ENCODE measurements at regions not wholly inside any gene's neighbourhood (a gene's known extent, or its start where the extent isn't known, plus 50 kb on each side); places are given as distances from the start of the nearest gene placed in this dataset.

DNA sequence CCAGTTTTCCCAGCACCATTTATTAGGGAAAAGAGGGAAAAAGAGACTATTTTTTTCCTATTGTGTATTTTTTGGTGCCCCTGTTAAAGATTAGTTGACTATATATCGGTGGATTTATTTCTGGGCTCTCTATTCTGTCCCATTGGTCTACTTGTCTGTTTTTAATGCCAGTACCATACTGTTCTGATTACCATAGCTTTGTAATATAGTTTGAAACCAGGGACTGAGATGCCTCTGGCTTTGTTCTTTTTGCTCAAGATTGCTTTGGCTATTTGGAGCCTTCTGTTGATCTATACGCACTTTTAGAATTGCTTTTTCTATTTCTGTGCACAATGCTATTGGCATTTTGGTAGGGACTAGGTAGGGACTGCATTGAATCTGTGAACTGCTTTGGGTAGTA is 151.7 kb downstream of the ADCYAP1 start:
- Histone ChIP-seq H3K4me1 (ENCODE audit: control insufficient read depth in 2 of 2, insufficient read depth in 1 of 2, low read depth in 1 of 2, low read length in 2 of 2) (no peaks in the 10 kb centered on the region), H3K23ac (ENCODE audit: low read depth, low read length, poor library complexity) (no peak overlapping the region), H3K9me3 (replicated peaks in 1 of 2; ENCODE audit: control insufficient read depth in 2 of 2, insufficient read depth in 1 of 2, low read depth in 1 of 2, low read length in 2 of 2) (peaks cover 0 to 1% of the 10 kb centered on the region in 2 donors), H3K4me3 (ENCODE audit: low read length in 2 of 2) (no peak overlapping the region), H3K9ac (ENCODE audit: low read depth, low read length, poor library complexity) (no peak overlapping the region), H3K27me3 (ENCODE audit: control insufficient read depth in 3 of 3, insufficient read depth in 3 of 3, low read depth in 1 of 3, low read length in 3 of 3) (no peaks in the 10 kb centered on the region), H3K4ac (ENCODE audit: low read length) (no peak overlapping the region), H4K91ac (ENCODE audit: low read depth, low read length, poor library complexity) (no peak overlapping the region), H2BK12ac (ENCODE audit: low read length) (no peak overlapping the region), H2BK15ac (ENCODE audit: low read length) (no peak overlapping the region), H4K8ac (ENCODE audit: low read depth, low read length) (no peak overlapping the region), H2BK5ac (ENCODE audit: low read length) (no peak overlapping the region), H2AFZ (ENCODE audit: low read length) (no peak overlapping the region), H2BK120ac (ENCODE audit: low read depth, low read length) (no peak overlapping the region), H3K27ac (replicated peaks; ENCODE audit: low read length) (no peak overlapping the region), H3K4me2 (ENCODE audit: insufficient read depth, low read length, poor library complexity, severe bottlenecking) (no peak overlapping the region), H2AK5ac (ENCODE audit: low read depth, low read length) (no peak overlapping the region), H3K14ac (ENCODE audit: low read length) (no peak overlapping the region), H3K79me1 (ENCODE audit: low read depth, low read length) (no peaks in the 10 kb centered on the region), H3K36me3 (replicated peaks in 1 of 2; ENCODE audit: control insufficient read depth in 2 of 2, insufficient read depth in 2 of 2, low read length in 2 of 2) (no peaks in the 10 kb centered on the region), H3K18ac (ENCODE audit: low read length) (no peak overlapping the region)
- no peak for DNase-seq (ENCODE audit: low spot score)
- no CpG with 5 or more reads among the region's 2 CpGs for WGBS, 2 donors (ENCODE audit: extremely low coverage in 2 of 2, insufficient read length in 2 of 2, insufficient replicate concordance in 1 of 2)

- Histone ChIP-seq H3K9me3 (replicated peaks in 1 of 2; ENCODE audit: control insufficient read depth in 2 of 2, insufficient read depth in 1 of 2, low read depth in 1 of 2, low read length in 2 of 2) (peaks cover 0 to 3% of the 10 kb centered on the region in 2 donors), H3K18ac (ENCODE audit: low read length) (no peak overlapping the region), H3K23ac (ENCODE audit: low read depth, low read length, poor library complexity) (no peak overlapping the region), H3K27me3 (ENCODE audit: control insufficient read depth in 3 of 3, insufficient read depth in 3 of 3, low read depth in 1 of 3, low read length in 3 of 3) (no peaks in the 10 kb centered on the region), H3K4me2 (ENCODE audit: insufficient read depth, low read length, poor library complexity, severe bottlenecking) (no peak overlapping the region), H3K9ac (ENCODE audit: low read depth, low read length, poor library complexity) (no peak overlapping the region), H2AK5ac (ENCODE audit: low read depth, low read length) (no peak overlapping the region), H4K91ac (ENCODE audit: low read depth, low read length, poor library complexity) (no peak overlapping the region), H2BK12ac (ENCODE audit: low read length) (no peak overlapping the region), H2BK15ac (ENCODE audit: low read length) (no peak overlapping the region), H4K8ac (ENCODE audit: low read depth, low read length) (no peak overlapping the region), H2BK5ac (ENCODE audit: low read length) (no peak overlapping the region), H3K4me1 (ENCODE audit: control insufficient read depth in 2 of 2, insufficient read depth in 1 of 2, low read depth in 1 of 2, low read length in 2 of 2) (no peaks in the 10 kb centered on the region), H3K4me3 (ENCODE audit: low read length in 2 of 2) (no peak overlapping the region), H2BK120ac (ENCODE audit: low read depth, low read length) (no peak overlapping the region), H3K79me1 (ENCODE audit: low read depth, low read length) (no peaks in the 10 kb centered on the region), H3K36me3 (replicated peaks in 1 of 2; ENCODE audit: control insufficient read depth in 2 of 2, insufficient read depth in 2 of 2, low read length in 2 of 2) (no peaks in the 10 kb centered on the region), H3K27ac (replicated peaks; ENCODE audit: low read length) (no peak overlapping the region), H3K14ac (ENCODE audit: low read length) (no peak overlapping the region), H3K4ac (ENCODE audit: low read length) (no peak overlapping the region), H2AFZ (ENCODE audit: low read length) (no peak overlapping the region)
- DNase-seq (ENCODE audit: low spot score), result no peak
- no CpG with 5 or more reads among the region's 3 CpGs for WGBS, 2 donors (ENCODE audit: extremely low coverage in 2 of 2, insufficient read length in 2 of 2, insufficient replicate concordance in 1 of 2)
Measured at GRCh38 chr18:1057367-1057766, 152.7 kb downstream of the ADCYAP1 start.

- no CpG with 5 or more reads among the region's 2 CpGs for WGBS, 2 donors (ENCODE audit: extremely low coverage in 2 of 2, insufficient read length in 2 of 2, insufficient replicate concordance in 1 of 2)
- H3K27me3 ChIP-seq (ENCODE audit: control insufficient read depth in 3 of 3, insufficient read depth in 3 of 3, low read depth in 1 of 3, low read length in 3 of 3), result no peaks in the 10 kb centered on the region
- no peak for DNase-seq (ENCODE audit: low spot score)
Measured at GRCh38 chr18:1062588-1062987, 157.9 kb downstream of the ADCYAP1 start.

GRCh38 chr18:1075322-1075721 is 170.7 kb downstream of the ADCYAP1 start:
- Histone ChIP-seq H2BK120ac (ENCODE audit: low read depth, low read length) (no peak overlapping the region), H2AK5ac (ENCODE audit: low read depth, low read length) (no peak overlapping the region), H3K4ac (ENCODE audit: low read length) (no peak overlapping the region), H3K4me2 (ENCODE audit: insufficient read depth, low read length, poor library complexity, severe bottlenecking) (no peak overlapping the region), H3K36me3 (replicated peaks in 1 of 2; ENCODE audit: control insufficient read depth in 2 of 2, insufficient read depth in 2 of 2, low read length in 2 of 2) (no peaks in the 10 kb centered on the region), H2BK5ac (ENCODE audit: low read length) (no peak overlapping the region), H2BK15ac (ENCODE audit: low read length) (no peak overlapping the region), H4K8ac (ENCODE audit: low read depth, low read length) (no peak overlapping the region), H3K4me1 (ENCODE audit: control insufficient read depth in 2 of 2, insufficient read depth in 1 of 2, low read depth in 1 of 2, low read length in 2 of 2) (no peaks in the 10 kb centered on the region), H3K27ac (replicated peaks; ENCODE audit: low read length) (no peak overlapping the region), H3K79me1 (ENCODE audit: low read depth, low read length) (no peaks in the 10 kb centered on the region), H3K23ac (ENCODE audit: low read depth, low read length, poor library complexity) (no peak overlapping the region), H4K91ac (ENCODE audit: low read depth, low read length, poor library complexity) (no peak overlapping the region), H3K4me3 (ENCODE audit: low read length in 2 of 2) (no peak overlapping the region), H3K18ac (ENCODE audit: low read length) (no peak overlapping the region), H3K27me3 (ENCODE audit: control insufficient read depth in 3 of 3, insufficient read depth in 3 of 3, low read depth in 1 of 3, low read length in 3 of 3) (no peaks in the 10 kb centered on the region), H3K9me3 (replicated peaks in 1 of 2; ENCODE audit: control insufficient read depth in 2 of 2, insufficient read depth in 1 of 2, low read depth in 1 of 2, low read length in 2 of 2) (no peaks in the 10 kb centered on the region), H2AFZ (ENCODE audit: low read length) (no peak overlapping the region), H3K14ac (ENCODE audit: low read length) (no peak overlapping the region), H3K9ac (ENCODE audit: low read depth, low read length, poor library complexity) (no peak overlapping the region), H2BK12ac (ENCODE audit: low read length) (no peak overlapping the region)
- DNase-seq (ENCODE audit: low spot score), result no peak
- no CpG with 5 or more reads among the region's 3 CpGs for WGBS, 2 donors (ENCODE audit: extremely low coverage in 2 of 2, insufficient read length in 2 of 2, insufficient replicate concordance in 1 of 2)

More at GRCh38 chr18:1062588-1062987, 157.9 kb downstream of the ADCYAP1 start:
- Histone ChIP-seq H3K9me3 (replicated peaks in 1 of 2; ENCODE audit: control insufficient read depth in 2 of 2, insufficient read depth in 1 of 2, low read depth in 1 of 2, low read length in 2 of 2) (peaks cover 0 to 2% of the 10 kb centered on the region in 2 donors), H2AK5ac (ENCODE audit: low read depth, low read length) (no peak overlapping the region), H4K8ac (ENCODE audit: low read depth, low read length) (no peak overlapping the region), H3K4ac (ENCODE audit: low read length) (no peak overlapping the region), H3K14ac (ENCODE audit: low read length) (no peak overlapping the region), H4K91ac (ENCODE audit: low read depth, low read length, poor library complexity) (no peak overlapping the region), H2BK15ac (ENCODE audit: low read length) (no peak overlapping the region), H3K18ac (ENCODE audit: low read length) (no peak overlapping the region), H3K23ac (ENCODE audit: low read depth, low read length, poor library complexity) (no peak overlapping the region), H2BK5ac (ENCODE audit: low read length) (no peak overlapping the region), H3K4me2 (ENCODE audit: insufficient read depth, low read length, poor library complexity, severe bottlenecking) (no peak overlapping the region), H2BK120ac (ENCODE audit: low read depth, low read length) (no peak overlapping the region), H2BK12ac (ENCODE audit: low read length) (no peak overlapping the region), H3K79me1 (ENCODE audit: low read depth, low read length) (no peaks in the 10 kb centered on the region), H3K4me1 (ENCODE audit: control insufficient read depth in 2 of 2, insufficient read depth in 1 of 2, low read depth in 1 of 2, low read length in 2 of 2) (no peaks in the 10 kb centered on the region), H3K36me3 (replicated peaks in 1 of 2; ENCODE audit: control insufficient read depth in 2 of 2, insufficient read depth in 2 of 2, low read length in 2 of 2) (no peaks in the 10 kb centered on the region), H3K27ac (replicated peaks; ENCODE audit: low read length) (no peak overlapping the region), H2AFZ (ENCODE audit: low read length) (no peak overlapping the region), H3K4me3 (ENCODE audit: low read length in 2 of 2) (no peak overlapping the region), H3K9ac (ENCODE audit: low read depth, low read length, poor library complexity) (no peak overlapping the region)
